Natural killer cell treated with Interleukin-12 subunit alpha and Interleukin-12 subunit beta and Interleukin-15 and Interleukin-18, amount 100 ng/mL, for 72 hours (primary cell): ENCODE measurements at regions not wholly inside any gene's neighbourhood (a gene's known extent, or its start where the extent isn't known, plus 50 kb on each side); places are given as distances from the start of the nearest gene placed in this dataset.

Source experiments
- ATAC-seq, 2 donors: fragments of 150-1000 bp; cut with Tn5 transposase in 1 of 2; sonication (Bioruptor Pico), chemical (Tn5 transposase) in 1 of 2; 2 replicates each; pipeline ENCODE4 v1.10.0; 2021
- DNase-seq: peaks from one replicate; pipeline ENCODE4 v3.0.0; 2022; ENCODE audit warnings: low spot score
- H3K27ac Mint-ChIP-seq, 2 donors: 1 replicate in 1 of 2; 2 replicates in 1 of 2; pipeline ENCODE4 v1.8.0; 2022; ENCODE audit warnings: mixed read lengths in 2 of 2, mild to moderate bottlenecking in 1 of 2, moderate library complexity in 1 of 2
- H3K27me3 Mint-ChIP-seq, 2 donors: 1 replicate in 1 of 2; 2 replicates in 1 of 2; pipeline ENCODE4 v1.8.0; 2022; ENCODE audit warnings: mixed read lengths in 2 of 2
- H3K36me3 Mint-ChIP-seq: one replicate; pipeline ENCODE4 v1.8.0; 2022; ENCODE audit warnings: mixed read lengths
- H3K4me1 Mint-ChIP-seq, 2 donors: 1 replicate in 1 of 2; 2 replicates in 1 of 2; pipeline ENCODE4 v1.8.0; 2022; ENCODE audit warnings: low read depth in 2 of 2, mixed read lengths in 2 of 2, mild to moderate bottlenecking in 1 of 2
- H3K4me3 Mint-ChIP-seq: one replicate; pipeline ENCODE4 v1.8.0; 2022; ENCODE audit warnings: mixed read lengths
- H3K9me3 Mint-ChIP-seq: 2 replicates; pipeline ENCODE4 v1.8.0; 2022; ENCODE audit warnings: mixed read lengths

GRCh38 chr10:2387261-2387660, 649.9 kb upstream of the ADARB2 start:
- H3K27me3 Mint-ChIP-seq, result peaks cover 0 to under 1% of the 10 kb centered on the region in 2 donors
- H3K36me3 Mint-ChIP-seq, result no peaks in the 10 kb centered on the region
- no peak overlapping the region for H3K4me3 Mint-ChIP-seq
- DNase-seq (no peak), ATAC-seq (no peak)
- H3K27ac Mint-ChIP-seq, result no peak overlapping the region
- peaks cover 4% of the 10 kb centered on the region for H3K9me3 Mint-ChIP-seq
- no peaks in the 10 kb centered on the region for H3K4me1 Mint-ChIP-seq

GRCh38 chr10:2380218-2380617, 642.9 kb upstream of the ADARB2 start:
- ATAC-seq (no peak), DNase-seq (no peak)
- Mint-ChIP-seq H3K9me3 (peaks cover 10% of the 10 kb centered on the region), H3K27ac (no peak overlapping the region), H3K4me3 (no peak overlapping the region), H3K4me1 (no peaks in the 10 kb centered on the region), H3K27me3 (peaks cover 0 to 7% of the 10 kb centered on the region in 2 donors), H3K36me3 (no peaks in the 10 kb centered on the region)

- DNase-seq (no peak), ATAC-seq (no peak)
- Mint-ChIP-seq H3K4me3 (no peak overlapping the region), H3K36me3 (peaks cover 5% of the 10 kb centered on the region), H3K27me3 (peaks cover 0 to 7% of the 10 kb centered on the region in 2 donors), H3K4me1 (no peaks in the 10 kb centered on the region), H3K9me3 (peaks cover 10% of the 10 kb centered on the region), H3K27ac (no peak overlapping the region)
Measured at GRCh38 chr10:2367083-2367482, 629.8 kb upstream of the ADARB2 start.

- Mint-ChIP-seq H3K27ac (no peak overlapping the region), H3K4me1 (no peaks in the 10 kb centered on the region), H3K9me3 (peaks cover 13% of the 10 kb centered on the region), H3K4me3 (no peak overlapping the region), H3K36me3 (peaks cover 5% of the 10 kb centered on the region), H3K27me3 (peaks cover 0 to 7% of the 10 kb centered on the region in 2 donors)
- no peak for ATAC-seq
- no peak for DNase-seq
Measured at GRCh38 chr10:2366264-2366931, 629.1 kb upstream of the ADARB2 start.

- H3K27ac Mint-ChIP-seq, result no peak overlapping the region
- no peak overlapping the region for H3K4me3 Mint-ChIP-seq
- no peaks in the 10 kb centered on the region for H3K4me1 Mint-ChIP-seq
- DNase-seq (no peak), ATAC-seq (no peak)
- no peaks in the 10 kb centered on the region for H3K27me3 Mint-ChIP-seq
- H3K36me3 Mint-ChIP-seq, result no peaks in the 10 kb centered on the region
- peaks cover 4% of the 10 kb centered on the region for H3K9me3 Mint-ChIP-seq
Measured at GRCh38 chr10:2362331-2362730, 625.0 kb upstream of the ADARB2 start.

GRCh38 chr10:2358586-2358985, 621.3 kb upstream of the ADARB2 start:
- H3K27me3 Mint-ChIP-seq, result no peaks in the 10 kb centered on the region
- H3K36me3 Mint-ChIP-seq, result no peaks in the 10 kb centered on the region
- peaks cover 4% of the 10 kb centered on the region for H3K9me3 Mint-ChIP-seq
- H3K4me3 Mint-ChIP-seq, result no peak overlapping the region
- no peaks in the 10 kb centered on the region for H3K4me1 Mint-ChIP-seq
- H3K27ac Mint-ChIP-seq, result no peak overlapping the region
- ATAC-seq (no peak), DNase-seq (no peak)

GRCh38 chr10:2356670-2357069, 619.3 kb upstream of the ADARB2 start:
- Mint-ChIP-seq H3K27me3 (peaks cover 0 to 5% of the 10 kb centered on the region in 2 donors), H3K4me1 (no peaks in the 10 kb centered on the region), H3K27ac (no peak overlapping the region), H3K4me3 (no peak overlapping the region), H3K9me3 (peaks cover 4% of the 10 kb centered on the region), H3K36me3 (no peaks in the 10 kb centered on the region)
- ATAC-seq (no peak), DNase-seq (no peak)

GRCh38 chr10:2351566-2351965, 614.2 kb upstream of the ADARB2 start:
- Mint-ChIP-seq H3K4me1 (no peaks in the 10 kb centered on the region), H3K36me3 (no peaks in the 10 kb centered on the region), H3K4me3 (no peak overlapping the region), H3K27me3 (peaks cover 0 to 7% of the 10 kb centered on the region in 2 donors), H3K9me3 (peaks cover 4% of the 10 kb centered on the region), H3K27ac (no peak overlapping the region)
- no peak for DNase-seq
- no peak for ATAC-seq

GRCh38 chr10:2342206-2342605, 604.9 kb upstream of the ADARB2 start:
- DNase-seq, result no peak
- no peak for ATAC-seq
- Mint-ChIP-seq H3K4me3 (no peak overlapping the region), H3K4me1 (no peaks in the 10 kb centered on the region), H3K27ac (no peak overlapping the region), H3K27me3 (peaks cover 0 to 12% of the 10 kb centered on the region in 2 donors), H3K36me3 (no peaks in the 10 kb centered on the region), H3K9me3 (no peaks in the 10 kb centered on the region)

- Mint-ChIP-seq H3K27me3 (peaks cover 0 to 12% of the 10 kb centered on the region in 2 donors), H3K4me3 (no peak overlapping the region), H3K36me3 (no peaks in the 10 kb centered on the region), H3K4me1 (no peaks in the 10 kb centered on the region), H3K27ac (no peak overlapping the region), H3K9me3 (no peaks in the 10 kb centered on the region)
- DNase-seq (no peak), ATAC-seq (no peak)
Measured at GRCh38 chr10:2340831-2341647, 603.7 kb upstream of the ADARB2 start.

GRCh38 chr10:2335626-2336025, 598.3 kb upstream of the ADARB2 start:
- DNase-seq (no peak), ATAC-seq (no peak)
- Mint-ChIP-seq H3K27me3 (no peaks in the 10 kb centered on the region), H3K27ac (no peak overlapping the region), H3K36me3 (no peaks in the 10 kb centered on the region), H3K4me3 (no peak overlapping the region), H3K9me3 (no peaks in the 10 kb centered on the region), H3K4me1 (no peaks in the 10 kb centered on the region)

- Mint-ChIP-seq H3K4me3 (no peak overlapping the region), H3K4me1 (no peaks in the 10 kb centered on the region), H3K36me3 (no peaks in the 10 kb centered on the region), H3K27me3 (no peaks in the 10 kb centered on the region), H3K9me3 (no peaks in the 10 kb centered on the region), H3K27ac (no peak overlapping the region)
- DNase-seq, result no peak
- no peak for ATAC-seq
Measured at GRCh38 chr10:2334575-2334974, 597.2 kb upstream of the ADARB2 start.

GRCh38 chr10:2329082-2329481, 591.8 kb upstream of the ADARB2 start:
- Mint-ChIP-seq H3K9me3 (peaks cover 9% of the 10 kb centered on the region), H3K4me3 (no peak overlapping the region), H3K27me3 (peaks cover 0 to 6% of the 10 kb centered on the region in 2 donors), H3K27ac (no peak overlapping the region), H3K36me3 (no peaks in the 10 kb centered on the region), H3K4me1 (no peaks in the 10 kb centered on the region)
- DNase-seq (no peak), ATAC-seq (no peak)

- Mint-ChIP-seq H3K36me3 (no peaks in the 10 kb centered on the region), H3K27me3 (peaks cover 0 to 6% of the 10 kb centered on the region in 2 donors), H3K27ac (no peak overlapping the region), H3K4me1 (no peaks in the 10 kb centered on the region), H3K9me3 (peaks cover 11% of the 10 kb centered on the region), H3K4me3 (no peak overlapping the region)
- no peak for DNase-seq
- no peak for ATAC-seq
Measured at GRCh38 chr10:2326411-2326810, 589.1 kb upstream of the ADARB2 start.
